ENCODE measurements at regions not wholly inside any gene's neighbourhood (a gene's known extent, or its start where the extent isn't known, plus 50 kb on each side); places are given as distances from the start of the nearest gene placed in this dataset.

GRCh38 chr5:8410618-8411017, 541.7 kb downstream of the MTRR start:
- Mint-ChIP-seq H3K4me1 (peaks cover 11% of the 10 kb centered on the region), H3K9me3 (peaks cover under 1% of the 10 kb centered on the region), H3K36me3 (ENCODE audit: low read depth) (no peaks in the 10 kb centered on the region), H3K27me3 (ENCODE audit: low read depth, poor library complexity) (no peaks in the 10 kb centered on the region), H3K27ac (no peak overlapping the region), H3K4me3 (no peak overlapping the region)
- no peak for DNase-seq
- TF ChIP-seq CTCF (IDR thresholded peaks at IDR 0.05) = no peak

DNA sequence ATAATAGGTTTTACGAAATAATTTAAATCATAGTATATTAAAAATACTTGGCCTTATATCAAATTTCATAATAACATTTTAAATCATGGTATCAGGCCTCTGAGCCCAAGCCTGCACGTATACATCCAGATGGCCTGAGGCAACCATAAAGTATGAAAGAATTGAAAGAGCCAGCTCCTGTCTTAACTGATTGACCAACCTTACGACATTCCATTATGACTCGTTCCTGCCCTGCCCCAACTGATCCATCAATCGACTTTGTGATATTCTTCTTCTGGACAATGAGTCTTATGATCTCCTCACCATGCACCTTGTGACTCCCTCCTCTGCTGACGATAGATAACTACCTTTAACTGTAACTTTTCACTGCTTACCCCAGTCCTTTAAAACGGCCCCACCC, 545.0 kb downstream of the MTRR start:
- no peak overlapping the region for H3K27ac Mint-ChIP-seq
- no peak for TF ChIP-seq CTCF (IDR thresholded peaks at IDR 0.05)
- no peaks in the 10 kb centered on the region for H3K27me3 Mint-ChIP-seq (ENCODE audit: low read depth, poor library complexity)
- no peaks in the 10 kb centered on the region for H3K9me3 Mint-ChIP-seq
- peaks cover 37% of the 10 kb centered on the region for H3K4me1 Mint-ChIP-seq
- DNase-seq = no peak
- no peak overlapping the region for H3K4me3 Mint-ChIP-seq
- H3K36me3 Mint-ChIP-seq (ENCODE audit: low read depth) = no peaks in the 10 kb centered on the region

DNA sequence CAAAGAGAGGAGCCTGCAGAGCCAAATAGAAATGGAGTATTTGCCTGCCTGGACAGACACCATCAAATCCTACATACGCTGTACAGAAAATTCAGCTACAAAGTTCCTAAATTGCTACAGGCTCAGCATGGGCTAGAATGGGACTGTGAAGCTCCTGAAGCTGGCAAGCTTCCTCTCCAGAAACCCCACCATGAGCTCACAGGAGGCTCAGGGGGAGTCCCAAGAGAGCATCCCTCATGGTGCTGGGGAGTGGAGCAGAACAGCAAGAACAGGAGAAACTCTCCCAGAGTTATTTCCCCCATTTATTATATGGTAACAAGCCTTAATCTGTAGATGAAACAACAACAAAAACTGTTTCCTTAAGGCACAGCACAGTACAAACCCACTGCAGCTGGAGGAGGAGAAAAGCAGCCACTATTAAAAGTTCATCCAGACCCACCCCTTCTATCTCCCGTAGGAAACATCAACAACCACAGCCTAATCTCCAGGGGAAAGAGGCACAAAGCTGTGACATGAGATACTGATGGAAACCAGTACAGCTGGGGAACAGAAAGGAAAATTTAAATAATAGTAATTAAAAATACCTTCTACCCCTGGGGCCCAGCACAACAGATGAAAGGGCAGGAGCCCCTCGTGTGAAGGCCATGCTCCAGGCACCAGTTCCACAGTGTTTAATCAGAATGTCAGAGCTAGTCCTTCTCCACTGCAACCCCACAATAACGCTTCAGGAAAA, 548.5 kb downstream of the MTRR start:
- H3K4me1 Mint-ChIP-seq = peaks cover 32% of the 10 kb centered on the region
- H3K27me3 Mint-ChIP-seq (ENCODE audit: low read depth, poor library complexity) = peaks cover under 1% of the 10 kb centered on the region
- peak overlapping the region; percentile 77 for H3K27ac Mint-ChIP-seq
- no peaks in the 10 kb centered on the region for H3K9me3 Mint-ChIP-seq
- no peaks in the 10 kb centered on the region for H3K36me3 Mint-ChIP-seq (ENCODE audit: low read depth)
- no peak for TF ChIP-seq CTCF (IDR thresholded peaks at IDR 0.05)
- DNase-seq = no peak
- H3K4me3 Mint-ChIP-seq = no peak overlapping the region

- Mint-ChIP-seq H3K36me3 (ENCODE audit: low read depth) (no peaks in the 10 kb centered on the region), H3K4me3 (no peak overlapping the region), H3K9me3 (no peaks in the 10 kb centered on the region), H3K27ac (peak overlapping the region; percentile 77), H3K4me1 (peaks cover 32% of the 10 kb centered on the region), H3K27me3 (ENCODE audit: low read depth, poor library complexity) (peaks cover 3% of the 10 kb centered on the region)
- no peak for TF ChIP-seq CTCF (IDR thresholded peaks at IDR 0.05)
- DNase-seq = no peak
These were observed 549.1 kb downstream of the MTRR start for GRCh38 chr5:8418049-8418426.

- no peak overlapping the region for H3K27ac Mint-ChIP-seq
- no peak overlapping the region for H3K4me3 Mint-ChIP-seq
- no peak for TF ChIP-seq CTCF (IDR thresholded peaks at IDR 0.05)
- peaks cover 6% of the 10 kb centered on the region for H3K27me3 Mint-ChIP-seq (ENCODE audit: low read depth, poor library complexity)
- H3K4me1 Mint-ChIP-seq = no peaks in the 10 kb centered on the region
- no peak for DNase-seq
- peaks cover 12% of the 10 kb centered on the region for H3K9me3 Mint-ChIP-seq
- peaks cover 9% of the 10 kb centered on the region for H3K36me3 Mint-ChIP-seq (ENCODE audit: low read depth)
These were observed 561.1 kb downstream of the MTRR start for GRCh38 chr5:8429778-8430758.
